Astrocyte (in vitro differentiated cells and primary cell): ENCODE measurements at regions not wholly inside any gene's neighbourhood (a gene's known extent, or its start where the extent isn't known, plus 50 kb on each side); places are given as distances from the start of the nearest gene placed in this dataset.

Experiments used
- DNase-seq: peaks from one replicate; pipeline ENCODE4 v3.0.0-alpha.2; 2010; ENCODE audit warnings: low read depth
- FAIRE-seq: peaks from 2 replicates; lab custom pipeline; 2011; peaks lifted over from hg19 to GRCh38; lab: Jason Lieb, UNC
- H2AFZ ChIP-seq: 2 replicates; pipeline ENCODE4 v1.6.0; 2012; ENCODE audit warnings: low read depth, low read length, inconsistent platforms
- H3K27ac ChIP-seq: 2 replicates; pipeline ENCODE4 v1.5.1; 2011; ENCODE audit warnings: low read depth, low read length, inconsistent platforms
- H3K27me3 ChIP-seq: 2 replicates; pipeline ENCODE4 v1.6.0; 2011; ENCODE audit warnings: low read length, inconsistent platforms; ENCODE audit not compliant: insufficient read depth
- H3K36me3 ChIP-seq: 2 replicates; pipeline ENCODE4 v1.5.1; 2011; ENCODE audit warnings: low read length, inconsistent platforms; ENCODE audit not compliant: insufficient read depth
- H3K4me1 ChIP-seq: 2 replicates; pipeline ENCODE4 v1.5.1; 2011; ENCODE audit warnings: low read length, inconsistent platforms; ENCODE audit not compliant: insufficient read depth
- H3K4me2 ChIP-seq: 2 replicates; pipeline ENCODE4 v1.6.0; 2012; ENCODE audit warnings: low read length, inconsistent platforms
- H3K4me3 ChIP-seq: 2 replicates; pipeline ENCODE4 v1.5.1; 2011; ENCODE audit warnings: low read depth, mild to moderate bottlenecking, low read length, inconsistent platforms; ENCODE audit not compliant: insufficient read depth
- H3K79me2 ChIP-seq: 2 replicates; pipeline ENCODE4 v1.6.0; 2012; ENCODE audit warnings: mild to moderate bottlenecking, low read length, inconsistent platforms; ENCODE audit not compliant: insufficient read depth
- H3K9ac ChIP-seq: 2 replicates; pipeline ENCODE4 v1.6.0; 2012; ENCODE audit warnings: mild to moderate bottlenecking, low read length, inconsistent platforms
- H3K9me3 ChIP-seq: 2 replicates; pipeline ENCODE4 v1.5.1; 2012; ENCODE audit warnings: low read depth, mild to moderate bottlenecking, low read length, inconsistent platforms; ENCODE audit not compliant: insufficient read depth
- H4K20me1 ChIP-seq: 2 replicates; pipeline ENCODE4 v1.6.0; 2012; ENCODE audit warnings: low read length, inconsistent platforms; ENCODE audit not compliant: insufficient read depth
- H3K27ac Mint-ChIP-seq: one replicate; pipeline ENCODE4 v1.8.0; 2021; ENCODE audit warnings: mild to moderate bottlenecking, mixed read lengths; ENCODE audit not compliant: unreplicated experiment
- H3K27me3 Mint-ChIP-seq: one replicate; pipeline ENCODE4 v1.8.0; 2021; ENCODE audit warnings: low read depth, mixed read lengths; ENCODE audit not compliant: unreplicated experiment
- H3K36me3 Mint-ChIP-seq: one replicate; pipeline ENCODE4 v1.8.0; 2021; ENCODE audit warnings: low read depth, mixed read lengths; ENCODE audit not compliant: unreplicated experiment
- H3K4me1 Mint-ChIP-seq: one replicate; pipeline ENCODE4 v1.8.0; 2021; ENCODE audit warnings: low read depth, mixed read lengths; ENCODE audit not compliant: unreplicated experiment
- H3K4me3 Mint-ChIP-seq: one replicate; pipeline ENCODE4 v1.8.0; 2021; ENCODE audit warnings: mild to moderate bottlenecking, moderate library complexity, mixed read lengths; ENCODE audit not compliant: unreplicated experiment
- H3K9me3 Mint-ChIP-seq: one replicate; pipeline ENCODE4 v1.8.0; 2021; ENCODE audit warnings: mild to moderate bottlenecking, mixed read lengths; ENCODE audit not compliant: unreplicated experiment
- CTCF ChIP-seq: IDR thresholded peaks from 2 replicates; pipeline ENCODE4 v1.5.1; 2011; ENCODE audit warnings: low read depth, mild to moderate bottlenecking, inconsistent platforms, low read length, moderate library complexity; ENCODE audit not compliant: insufficient read depth
- EZH2 ChIP-seq: IDR thresholded peaks from 2 replicates; pipeline ENCODE4 v1.6.1; 2012; ENCODE audit warnings: mild to moderate bottlenecking, low read length, inconsistent platforms; ENCODE audit not compliant: insufficient read depth

GRCh38 chr1:214120951-214121350 is 133.2 kb downstream of the PROX1 start:
- no peak for TF ChIP-seq CTCF
- no peak for TF ChIP-seq EZH2
- no peak overlapping the region for H3K9ac ChIP-seq
- FAIRE-seq (no peak), DNase-seq (no peak)
- peaks cover 11% of the 10 kb centered on the region for H3K9me3 ChIP-seq
- H3K36me3 ChIP-seq: no peaks in the 10 kb centered on the region
- Mint-ChIP-seq H3K4me3 (no peak overlapping the region), H3K4me1 (peaks cover 18% of the 10 kb centered on the region), H3K27ac (no peak overlapping the region), H3K27me3 (peaks cover 4% of the 10 kb centered on the region), H3K36me3 (no peaks in the 10 kb centered on the region), H3K9me3 (peaks cover 9% of the 10 kb centered on the region)
- H3K4me3 ChIP-seq: no peak overlapping the region
- no peaks in the 10 kb centered on the region for H4K20me1 ChIP-seq
- no peaks in the 10 kb centered on the region for H3K79me2 ChIP-seq
- H3K27ac ChIP-seq: no peak overlapping the region
- H3K27me3 ChIP-seq: peaks cover 2% of the 10 kb centered on the region
- H3K4me2 ChIP-seq: no peak overlapping the region
- H3K4me1 ChIP-seq: peaks cover 5% of the 10 kb centered on the region
- no peak overlapping the region for H2AFZ ChIP-seq

- no peak overlapping the region for H3K27ac ChIP-seq
- no peak overlapping the region for H2AFZ ChIP-seq
- peaks cover 9% of the 10 kb centered on the region for H3K9me3 Mint-ChIP-seq
Observed at GRCh38 chr1:214122110-214122509, 134.3 kb downstream of the PROX1 start.

More at GRCh38 chr1:214122110-214122509, 134.3 kb downstream of the PROX1 start:
- H3K79me2 ChIP-seq: no peaks in the 10 kb centered on the region
- Mint-ChIP-seq H3K27ac (no peak overlapping the region), H3K4me1 (peaks cover 18% of the 10 kb centered on the region), H3K27me3 (peaks cover 4% of the 10 kb centered on the region), H3K4me3 (no peak overlapping the region), H3K36me3 (no peaks in the 10 kb centered on the region)
- H3K4me2 ChIP-seq: no peak overlapping the region
- H3K4me1 ChIP-seq: peaks cover 5% of the 10 kb centered on the region
- DNase-seq (no peak), FAIRE-seq (no peak)
- H3K27me3 ChIP-seq: peaks cover 2% of the 10 kb centered on the region
- no peaks in the 10 kb centered on the region for H3K36me3 ChIP-seq
- H3K9ac ChIP-seq: no peak overlapping the region
- TF ChIP-seq CTCF: no peak
- no peak for TF ChIP-seq EZH2
- H3K9me3 ChIP-seq: peaks cover 11% of the 10 kb centered on the region
- no peak overlapping the region for H3K4me3 ChIP-seq
- no peaks in the 10 kb centered on the region for H4K20me1 ChIP-seq
